IPS DF 19.7 (cell line): ENCODE measurements at regions not wholly inside any gene's neighbourhood (a gene's known extent, or its start where the extent isn't known, plus 50 kb on each side); places are given as distances from the start of the nearest gene placed in this dataset.

ENCODE experiments used
- DNase-seq: peaks from one replicate; pipeline ENCODE4 v3.0.0-alpha.2; 2013; ENCODE audit warnings: low read depth, low spot score

DNA sequence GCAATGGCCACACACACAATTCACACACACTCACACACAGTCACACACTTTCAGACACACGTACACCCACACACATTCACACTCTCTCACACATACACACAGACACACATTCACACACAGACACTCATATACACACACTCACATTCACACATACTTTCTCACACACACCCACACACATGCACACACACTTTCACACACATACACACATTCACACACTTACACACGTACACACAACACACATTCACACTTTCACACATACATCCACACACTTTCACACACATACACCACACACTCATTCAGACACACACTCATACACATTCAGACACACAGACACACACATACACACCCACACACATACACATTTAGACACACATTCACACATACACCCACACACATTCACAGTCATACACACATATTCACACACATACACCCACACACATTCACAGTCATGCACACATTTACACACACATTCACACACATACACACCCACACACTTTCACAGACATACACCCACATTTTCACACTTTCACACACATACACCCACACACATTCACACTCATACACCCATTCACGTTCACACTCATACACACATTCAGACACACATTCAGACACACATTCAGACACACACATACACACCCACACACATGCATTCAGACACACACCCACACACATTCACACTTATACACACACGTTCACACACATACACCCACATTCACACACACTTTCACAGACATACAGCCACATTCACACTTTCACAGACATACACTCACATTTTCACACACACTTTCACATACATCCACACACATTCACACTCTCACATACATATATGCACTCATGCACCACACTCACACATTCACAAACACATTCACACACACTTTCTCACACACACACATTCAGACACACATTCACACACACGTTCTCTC is 52.6 kb upstream of the C14orf180 start:
- DNase-seq: no peak

GRCh38 chr14:104527857-104528459 is 51.6 kb upstream of the C14orf180 start:
- no peak for DNase-seq

DNA sequence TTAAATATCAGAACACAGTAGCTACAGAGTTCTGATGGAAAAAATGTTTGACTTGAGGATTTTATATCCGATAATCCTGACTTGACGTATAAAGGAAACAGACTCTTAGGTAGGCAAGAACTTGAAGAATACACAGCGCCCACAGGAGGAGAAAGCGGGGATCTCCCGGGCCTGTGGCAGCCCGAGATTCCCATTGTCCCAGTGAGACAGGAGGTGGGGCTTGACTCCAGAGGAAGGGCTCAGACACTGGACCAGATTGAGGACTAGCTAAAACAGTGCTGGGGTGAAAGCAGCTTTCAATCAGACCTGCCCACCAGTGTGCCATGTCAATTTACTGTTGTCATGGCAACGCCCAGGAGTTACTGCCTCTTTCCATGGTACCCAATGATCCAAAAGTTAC is 51.1 kb upstream of the C14orf180 start:
- DNase-seq: no peak
